ENCODE measurements at regions not wholly inside any gene's neighbourhood (a gene's known extent, or its start where the extent isn't known, plus 50 kb on each side); places are given as distances from the start of the nearest gene placed in this dataset.

DNA sequence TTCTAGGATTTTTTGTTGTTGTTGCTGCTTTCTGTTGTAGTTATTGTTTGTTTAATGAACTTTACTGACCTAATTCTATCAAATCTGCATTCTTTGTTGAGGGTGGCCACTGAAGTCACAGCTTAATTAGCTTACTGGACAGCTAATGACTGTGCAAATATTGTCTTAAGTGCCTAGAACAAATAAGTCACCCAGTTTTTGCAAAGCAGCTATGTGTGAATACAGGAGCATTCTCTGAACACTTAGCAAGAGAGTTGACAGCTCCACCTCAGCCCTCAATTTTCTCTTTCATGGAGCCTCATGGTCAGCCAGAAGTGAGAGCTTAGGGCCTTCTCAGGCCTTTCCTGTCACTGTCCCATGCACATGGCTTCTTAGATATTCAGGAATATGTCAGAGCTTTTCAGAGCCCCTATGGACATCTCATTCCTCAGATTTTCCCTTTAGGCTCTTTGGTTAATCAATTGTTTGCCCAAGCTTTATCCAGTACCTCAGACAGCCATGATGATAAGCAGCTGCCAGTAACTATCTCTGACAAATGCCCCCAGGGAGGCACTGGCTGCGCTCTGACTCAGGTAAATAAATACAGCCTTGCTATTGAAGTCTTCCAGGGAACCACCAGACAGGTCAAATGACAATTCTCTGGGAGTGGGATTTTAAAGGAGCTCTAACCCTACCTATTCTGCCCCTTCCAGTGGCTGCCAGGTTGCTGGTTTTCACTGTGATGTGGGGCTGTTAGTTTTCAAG, 241.4 kb upstream of the IL12B start:
- no peak overlapping the region for H2AFZ ChIP-seq (ENCODE audit: control insufficient read depth, low read depth, low read length)
- no peaks in the 10 kb centered on the region for H4K20me1 ChIP-seq (ENCODE audit: control insufficient read depth, insufficient read depth)
- no peak overlapping the region for H3K4me3 ChIP-seq
- ChIA-PET SMC1A (ENCODE audit: uncharacterized antibody, unreplicated experiment) (interaction anchor here (1.0 to 1.2 kb wide), 2 partner anchors 30 to 247 kb away, joined by 3 read pairs; no protein-coding TSS in a partner anchor), POLR2A (no interaction called here), RAD21 (ENCODE audit: unreplicated experiment) (no interaction called here), CTCF (interaction anchor here (0.6 to 1.3 kb wide), 4 partner anchors 9 to 850 kb away, joined by 3 read pairs; no protein-coding TSS in a partner anchor)
- no peak overlapping the region for H3K9ac ChIP-seq (ENCODE audit: control insufficient read depth, insufficient read depth, low read length)
- in situ Hi-C loops (cut with MboI) (no loop called here), intact Hi-C loops (cut with micrococcal nuclease; ENCODE audit: unreplicated experiment) (no loop called here)
- DNase-seq (ENCODE audit: low read depth, low spot score) (no peak), ATAC-seq (no peak), FAIRE-seq (no peak)
- no peaks in the 10 kb centered on the region for H3K79me2 ChIP-seq (ENCODE audit: control insufficient read depth, insufficient read depth, low read length)
- no peaks in the 10 kb centered on the region for H3K27me3 ChIP-seq (replicated peaks in 1 of 2; ENCODE audit: control insufficient read depth in 2 of 2, insufficient read depth in 2 of 2, low read length in 1 of 2)
- no TSS peak for BruUV-seq (replicated peaks)
- H3K4me1 ChIP-seq (ENCODE audit: control insufficient read depth, insufficient read depth, low read length): no peaks in the 10 kb centered on the region
- H3K36me3 ChIP-seq (ENCODE audit: control insufficient read depth in 2 of 2, insufficient read depth in 2 of 2, low read length in 1 of 2): no peaks in the 10 kb centered on the region
- WGBS (ENCODE audit: insufficient coverage, insufficient replicate concordance, low lambda C conversion rate, missing lambda C conversion rate): 31% methylated on average over 1 of the region's 1 CpG
- H3K9me3 ChIP-seq (replicated peaks; ENCODE audit: control insufficient read depth, insufficient read depth, low read length): no peaks in the 10 kb centered on the region
- no peak overlapping the region for H3K27ac ChIP-seq (ENCODE audit: control insufficient read depth, insufficient read depth)
- H3K4me2 ChIP-seq (ENCODE audit: control insufficient read depth, insufficient read depth): no peak overlapping the region
- TF ChIP-seq STAT1 (conservative IDR thresholded peaks at IDR 0.05): no peak
- no peak for TF ChIP-seq NFYA (IDR thresholded peaks at IDR 0.05; ENCODE audit: borderline replicate concordance, low read depth, low read length)
- TF ChIP-seq, protein P1, sequence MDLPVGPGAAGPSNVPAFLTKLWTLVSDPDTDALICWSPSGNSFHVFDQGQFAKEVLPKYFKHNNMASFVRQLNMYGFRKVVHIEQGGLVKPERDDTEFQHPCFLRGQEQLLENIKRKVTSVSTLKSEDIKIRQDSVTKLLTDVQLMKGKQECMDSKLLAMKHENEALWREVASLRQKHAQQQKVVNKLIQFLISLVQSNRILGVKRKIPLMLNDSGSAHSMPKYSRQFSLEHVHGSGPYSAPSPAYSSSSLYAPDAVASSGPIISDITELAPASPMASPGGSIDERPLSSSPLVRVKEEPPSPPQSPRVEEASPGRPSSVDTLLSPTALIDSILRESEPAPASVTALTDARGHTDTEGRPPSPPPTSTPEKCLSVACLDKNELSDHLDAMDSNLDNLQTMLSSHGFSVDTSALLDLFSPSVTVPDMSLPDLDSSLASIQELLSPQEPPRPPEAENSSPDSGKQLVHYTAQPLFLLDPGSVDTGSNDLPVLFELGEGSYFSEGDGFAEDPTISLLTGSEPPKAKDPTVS (IDR thresholded peaks at IDR 0.05; ENCODE audit: low read depth, low read length): no peak
- TF ChIP-seq MTA2 (IDR thresholded peaks at IDR 0.05; ENCODE audit: low read depth): no peak
- TF ChIP-seq STAT3 (IDR thresholded peaks at IDR 0.05; ENCODE audit: low read depth, low read length): no peak
- no peak for TF ChIP-seq ZBTB33 (IDR thresholded peaks at IDR 0.05)
- no peak for TF ChIP-seq FOS (IDR thresholded peaks at IDR 0.05; ENCODE audit: borderline replicate concordance, extremely low read depth, insufficient read length)
- TF ChIP-seq IKZF2 (IDR thresholded peaks at IDR 0.05): no peak
- TF ChIP-seq BACH1 (IDR thresholded peaks at IDR 0.05; ENCODE audit: borderline replicate concordance): no peak
- no peak for TF ChIP-seq HDAC6 (IDR thresholded peaks at IDR 0.05; ENCODE audit: unreplicated experiment)
- TF ChIP-seq FOXK2 (IDR thresholded peaks at IDR 0.05): no peak
- no peak for TF ChIP-seq TBL1XR1 (IDR thresholded peaks at IDR 0.05; ENCODE audit: low read depth, low read length)
- TF ChIP-seq, protein P2, sequence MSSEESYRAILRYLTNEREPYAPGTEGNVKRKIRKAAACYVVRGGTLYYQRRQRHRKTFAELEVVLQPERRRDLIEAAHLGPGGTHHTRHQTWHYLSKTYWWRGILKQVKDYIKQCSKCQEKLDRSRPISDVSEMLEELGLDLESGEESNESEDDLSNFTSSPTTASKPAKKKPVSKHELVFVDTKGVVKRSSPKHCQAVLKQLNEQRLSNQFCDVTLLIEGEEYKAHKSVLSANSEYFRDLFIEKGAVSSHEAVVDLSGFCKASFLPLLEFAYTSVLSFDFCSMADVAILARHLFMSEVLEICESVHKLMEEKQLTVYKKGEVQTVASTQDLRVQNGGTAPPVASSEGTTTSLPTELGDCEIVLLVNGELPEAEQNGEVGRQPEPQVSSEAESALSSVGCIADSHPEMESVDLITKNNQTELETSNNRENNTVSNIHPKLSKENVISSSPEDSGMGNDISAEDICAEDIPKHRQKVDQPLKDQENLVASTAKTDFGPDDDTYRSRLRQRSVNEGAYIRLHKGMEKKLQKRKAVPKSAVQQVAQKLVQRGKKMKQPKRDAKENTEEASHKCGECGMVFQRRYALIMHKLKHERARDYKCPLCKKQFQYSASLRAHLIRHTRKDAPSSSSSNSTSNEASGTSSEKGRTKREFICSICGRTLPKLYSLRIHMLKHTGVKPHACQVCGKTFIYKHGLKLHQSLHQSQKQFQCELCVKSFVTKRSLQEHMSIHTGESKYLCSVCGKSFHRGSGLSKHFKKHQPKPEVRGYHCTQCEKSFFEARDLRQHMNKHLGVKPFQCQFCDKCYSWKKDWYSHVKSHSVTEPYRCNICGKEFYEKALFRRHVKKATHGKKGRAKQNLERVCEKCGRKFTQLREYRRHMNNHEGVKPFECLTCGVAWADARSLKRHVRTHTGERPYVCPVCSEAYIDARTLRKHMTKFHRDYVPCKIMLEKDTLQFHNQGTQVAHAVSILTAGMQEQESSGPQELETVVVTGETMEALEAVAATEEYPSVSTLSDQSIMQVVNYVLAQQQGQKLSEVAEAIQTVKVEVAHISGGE (CRISPR knock-in tag; IDR thresholded peaks at IDR 0.05): no peak
- TF ChIP-seq, protein P3, sequence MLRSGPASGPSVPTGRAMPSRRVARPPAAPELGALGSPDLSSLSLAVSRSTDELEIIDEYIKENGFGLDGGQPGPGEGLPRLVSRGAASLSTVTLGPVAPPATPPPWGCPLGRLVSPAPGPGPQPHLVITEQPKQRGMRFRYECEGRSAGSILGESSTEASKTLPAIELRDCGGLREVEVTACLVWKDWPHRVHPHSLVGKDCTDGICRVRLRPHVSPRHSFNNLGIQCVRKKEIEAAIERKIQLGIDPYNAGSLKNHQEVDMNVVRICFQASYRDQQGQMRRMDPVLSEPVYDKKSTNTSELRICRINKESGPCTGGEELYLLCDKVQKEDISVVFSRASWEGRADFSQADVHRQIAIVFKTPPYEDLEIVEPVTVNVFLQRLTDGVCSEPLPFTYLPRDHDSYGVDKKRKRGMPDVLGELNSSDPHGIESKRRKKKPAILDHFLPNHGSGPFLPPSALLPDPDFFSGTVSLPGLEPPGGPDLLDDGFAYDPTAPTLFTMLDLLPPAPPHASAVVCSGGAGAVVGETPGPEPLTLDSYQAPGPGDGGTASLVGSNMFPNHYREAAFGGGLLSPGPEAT (IDR thresholded peaks at IDR 0.05; ENCODE audit: low read depth): no peak
- TF ChIP-seq ZNF384 (IDR thresholded peaks at IDR 0.05; ENCODE audit: borderline replicate concordance, low read depth, low read length): no peak
- TF ChIP-seq EZH2 (IDR thresholded peaks at IDR 0.05; ENCODE audit: borderline replicate concordance, control insufficient read depth, low read depth, low read length): no peak

Data from GM12878 (cell line).